Stimulated activated CD4-positive, alpha-beta T cell treated with anti-CD3 and anti-CD28 coated beads, TNF-alpha, amount 100 ng/mL, for 4 hours (primary cell): ENCODE measurements at regions not wholly inside any gene's neighbourhood (a gene's known extent, or its start where the extent isn't known, plus 50 kb on each side); places are given as distances from the start of the nearest gene placed in this dataset.

Experiments used
- DNase-seq, 3 experiments: peaks; one replicate each; pipeline ENCODE4 v3.0.0-alpha.2; 2020; ENCODE audit warnings: low read depth in 3 of 3

GRCh38 chr14:101025696-101026095, 122.2 kb upstream of the RTL1 start:
- no peak for DNase-seq

GRCh38 chr14:101026341-101026740, 122.8 kb upstream of the RTL1 start:
- DNase-seq = no peak

- DNase-seq = no peak
Measured at GRCh38 chr14:101027291-101027690, 123.8 kb upstream of the RTL1 start.

GRCh38 chr14:101027966-101028365, 124.4 kb upstream of the RTL1 start:
- DNase-seq = no peak

- no peak for DNase-seq
Measured at GRCh38 chr14:101028971-101029667, 125.6 kb upstream of the RTL1 start.

- DNase-seq = no peak
Measured at GRCh38 chr14:101029668-101030290, 126.3 kb upstream of the RTL1 start.

- no peak for DNase-seq
Measured at GRCh38 chr14:101030586-101030985, 127.1 kb upstream of the RTL1 start.

GRCh38 chr14:101031186-101031585, 127.7 kb upstream of the RTL1 start:
- DNase-seq = no peak

- no peak for DNase-seq
Measured at GRCh38 chr14:101031721-101032120, 128.2 kb upstream of the RTL1 start.

- no peak for DNase-seq
Measured at GRCh38 chr14:101032433-101032832, 128.9 kb upstream of the RTL1 start.

GRCh38 chr14:101033006-101033405, 129.5 kb upstream of the RTL1 start:
- no peak for DNase-seq

- no peak for DNase-seq
Measured at GRCh38 chr14:101033446-101034165, 130.1 kb upstream of the RTL1 start.

- DNase-seq = no peak
Measured at GRCh38 chr14:101034986-101035385, 131.5 kb upstream of the RTL1 start.

- no peak for DNase-seq
Measured at GRCh38 chr14:101035466-101036225, 132.1 kb upstream of the RTL1 start.

GRCh38 chr14:101037021-101037817, 133.7 kb upstream of the RTL1 start:
- no peak for DNase-seq

GRCh38 chr14:101039031-101039754, 135.7 kb upstream of the RTL1 start:
- no peak for DNase-seq

- no peak for DNase-seq
Measured at GRCh38 chr14:101039755-101040138, 136.2 kb upstream of the RTL1 start.

GRCh38 chr14:101040538-101041442, 137.3 kb upstream of the RTL1 start:
- DNase-seq = no peak

- DNase-seq = no peak
Measured at GRCh38 chr14:101043891-101044290, 140.4 kb upstream of the RTL1 start.

GRCh38 chr14:101044741-101045140, 141.2 kb upstream of the RTL1 start:
- DNase-seq = no peak
